IMR-90 (cell line): ENCODE measurements at regions not wholly inside any gene's neighbourhood (a gene's known extent, or its start where the extent isn't known, plus 50 kb on each side); places are given as distances from the start of the nearest gene placed in this dataset.

ENCODE experiments used
- ATAC-seq: fragments of 200-7000 bp; cut with Tn5 transposase; 2 replicates; pipeline ENCODE4 v1.9.1; 2020; ENCODE audit warnings: low read depth, mild to moderate bottlenecking, moderate library complexity
- BruUV-seq: library from RNA; stranded (reverse); fragments of 400-500 nt; replicated peaks from 2 replicates; lab custom pipeline; 2021; lab: Mats Ljungman, UMichigan
- CTCF ChIA-PET: fragments of 300-600 bp; formaldehyde crosslinking; extraction: SDS; loops from one replicate; lab custom pipeline; 2021; ENCODE audit warnings: antibody characterized with exemption; lab: Yijun Ruan, JAX
- POLR2A ChIA-PET: fragments of 300-600 bp; sonication (Branson Sonifier 250); formaldehyde crosslinking; loops from one replicate; lab custom pipeline; 2022; ENCODE audit warnings: antibody characterized with exemption; ENCODE audit not compliant: unreplicated experiment; lab: Charles Lee
- DNase-seq: peaks from one replicate; pipeline ENCODE4 v3.0.0; 2013
- H2AFZ ChIP-seq: replicated peaks from 2 replicates; pipeline ENCODE3; 2013; ENCODE audit warnings: low read length, mild to moderate bottlenecking; ENCODE audit not compliant: poor library complexity
- H2AK5ac ChIP-seq: 2 replicates; pipeline ENCODE4 v1.6.1; 2013; ENCODE audit warnings: low read depth, low read length, inconsistent platforms
- H2AK9ac ChIP-seq: replicated peaks from 2 replicates; pipeline ENCODE3; 2013; ENCODE audit warnings: mild to moderate bottlenecking, low read depth, low read length, moderate library complexity; ENCODE audit not compliant: poor library complexity
- H2BK120ac ChIP-seq: 2 replicates; pipeline ENCODE4 v1.6.1; 2013; ENCODE audit warnings: low read depth, low read length, inconsistent platforms
- H2BK15ac ChIP-seq: 3 replicates; pipeline ENCODE4 v1.6.1; 2013; ENCODE audit warnings: low read depth, low read length, inconsistent platforms
- H2BK20ac ChIP-seq: 2 replicates; pipeline ENCODE4 v1.6.1; 2013; ENCODE audit warnings: low read depth, mild to moderate bottlenecking, inconsistent platforms, low read length, moderate library complexity
- H2BK5ac ChIP-seq: 2 replicates; pipeline ENCODE4 v1.6.1; 2013; ENCODE audit warnings: mild to moderate bottlenecking, low read depth, low read length, inconsistent platforms; ENCODE audit not compliant: poor library complexity, severe bottlenecking
- H3K14ac ChIP-seq: replicated peaks from 2 replicates; pipeline ENCODE4 v1.6.1; 2013; ENCODE audit warnings: low read depth, low read length, inconsistent platforms
- H3K18ac ChIP-seq: 2 replicates; pipeline ENCODE4 v1.6.1; 2013; ENCODE audit warnings: low read depth, low read length, control low read depth
- H3K23ac ChIP-seq: 2 replicates; pipeline ENCODE4 v1.6.1; 2013; ENCODE audit warnings: low read depth, low read length, inconsistent platforms
- H3K27ac ChIP-seq: 2 replicates; pipeline ENCODE4 v1.5.1; 2013; ENCODE audit warnings: mild to moderate bottlenecking, control low read depth, low read length; ENCODE audit not compliant: insufficient read depth
- H3K27me3 ChIP-seq: 2 replicates; pipeline ENCODE4 v1.6.1; 2013; ENCODE audit warnings: low read length; ENCODE audit not compliant: control insufficient read depth, insufficient read depth
- H3K36me3 ChIP-seq: 2 replicates; pipeline ENCODE4 v1.6.1; 2013; ENCODE audit warnings: low read length, mixed read lengths; ENCODE audit not compliant: control insufficient read depth, insufficient read depth
- H3K4ac ChIP-seq: 2 replicates; pipeline ENCODE4 v1.6.1; 2013; ENCODE audit warnings: low read depth, low read length, inconsistent platforms
- H3K4me1 ChIP-seq: 2 replicates; pipeline ENCODE4 v1.6.1; 2013; ENCODE audit warnings: low read length, mixed read lengths; ENCODE audit not compliant: control insufficient read depth, insufficient read depth
- H3K4me2 ChIP-seq: 2 replicates; pipeline ENCODE4 v1.6.1; 2013; ENCODE audit warnings: low read depth, mild to moderate bottlenecking, control low read depth, low read length, moderate library complexity
- H3K4me3 ChIP-seq: 2 replicates; pipeline ENCODE4 v1.5.1; 2013; ENCODE audit warnings: low read depth, mild to moderate bottlenecking, control low read depth, low read length, moderate library complexity; ENCODE audit not compliant: insufficient read depth
- H3K56ac ChIP-seq: 2 replicates; pipeline ENCODE4 v1.6.1; 2013; ENCODE audit warnings: low read length, inconsistent platforms; ENCODE audit not compliant: insufficient read depth; ENCODE audit errors: extremely low read depth
- H3K79me1 ChIP-seq, 2 experiments: 2 replicates each; pipeline ENCODE4 v1.6.1; 2013; ENCODE audit warnings: low read length in 2 of 2, inconsistent platforms in 1 of 2, low read depth in 1 of 2
- H3K9ac ChIP-seq: 2 replicates; pipeline ENCODE4 v1.6.1; 2013; ENCODE audit warnings: low read depth, low read length, control low read depth
- H3K9me1 ChIP-seq: 2 replicates; pipeline ENCODE4 v1.6.1; 2013; ENCODE audit warnings: low read length, inconsistent platforms; ENCODE audit not compliant: insufficient read depth
- H3K9me3 ChIP-seq: 2 replicates; pipeline ENCODE4 v1.6.1; 2013; ENCODE audit warnings: low read length; ENCODE audit not compliant: control insufficient read depth, insufficient read depth
- H4K20me1 ChIP-seq: 2 replicates; pipeline ENCODE4 v1.6.1; 2013; ENCODE audit warnings: low read length, inconsistent platforms; ENCODE audit not compliant: insufficient read depth
- H4K5ac ChIP-seq: 2 replicates; pipeline ENCODE4 v1.6.1; 2013; ENCODE audit warnings: mild to moderate bottlenecking, low read depth, low read length, control low read depth
- H4K8ac ChIP-seq, 2 experiments: 2 replicates each; pipeline ENCODE4 v1.6.1; 2013; ENCODE audit warnings: low read depth in 2 of 2, low read length in 2 of 2, control low read depth in 1 of 2, inconsistent platforms in 1 of 2
- H4K91ac ChIP-seq: 2 replicates; pipeline ENCODE4 v1.6.1; 2013; ENCODE audit warnings: low read depth, low read length, inconsistent platforms; ENCODE audit not compliant: insufficient read depth
- CEBPB ChIP-seq: IDR thresholded peaks from 2 replicates; pipeline ENCODE4 v1.6.1; 2012; ENCODE audit warnings: low read depth, low read length, improper control_type of control experiment
- CHD1 ChIP-seq: IDR thresholded peaks from 2 replicates; pipeline ENCODE4 v1.6.1; 2012; ENCODE audit warnings: low read depth, low read length, improper control_type of control experiment
- ELK1 ChIP-seq: fragments of 150-350 bp; IDR thresholded peaks from 2 replicates; pipeline ENCODE4 v1.6.1; 2016; ENCODE audit warnings: low read depth, mild to moderate bottlenecking, low read length, moderate library complexity, borderline replicate concordance
- FOS ChIP-seq: fragments of 150-350 bp; IDR thresholded peaks from 2 replicates; pipeline ENCODE4 v1.6.1; 2016; ENCODE audit warnings: low read depth, low read length
- MAFK ChIP-seq: IDR thresholded peaks from 2 replicates; pipeline ENCODE4 v1.6.1; 2012; ENCODE audit warnings: low read depth, low read length, improper control_type of control experiment
- MXI1 ChIP-seq: IDR thresholded peaks from 2 replicates; pipeline ENCODE4 v1.6.1; 2012; ENCODE audit warnings: low read depth, mild to moderate bottlenecking, low read length, moderate library complexity, borderline replicate concordance
- NFE2L2 ChIP-seq: fragments of 150-350 bp; IDR thresholded peaks from 2 replicates; pipeline ENCODE4 v1.6.1; 2016; ENCODE audit warnings: low read depth, mild to moderate bottlenecking, low read length
- RCOR1 ChIP-seq: IDR thresholded peaks from 2 replicates; pipeline ENCODE4 v1.6.1; 2012; ENCODE audit warnings: mild to moderate bottlenecking, low read length, improper control_type of control experiment; ENCODE audit not compliant: insufficient replicate concordance
- USF2 ChIP-seq: fragments of 150-350 bp; IDR thresholded peaks from 2 replicates; pipeline ENCODE4 v1.6.1; 2017; ENCODE audit warnings: mild to moderate bottlenecking, antibody characterized with exemption, low read length, low read depth
- WGBS, 2 experiments: methylation state at CpG; one replicate each; pipeline versions ENCODE4 v1.1.5 to v1.1.7; 2013; ENCODE audit warnings: missing lambda C conversion rate in 2 of 2; ENCODE audit not compliant: insufficient read length in 1 of 2; ENCODE audit errors: extremely low coverage in 2 of 2; 5-methylcytosine and 5-hydroxymethylcytosine counted together
- dilution Hi-C: fragments of 300-500 bp; cut with HindIII; formaldehyde crosslinking; loops from one replicate; pipeline ENCODE4 v1.14.3; 2018; ENCODE audit warnings: low sequenced_read_pairs; ENCODE audit not compliant: unreplicated experiment
- in situ Hi-C: fragments of 300-500 bp; cut with MboI; formaldehyde crosslinking; loops from 3 replicates; pipeline ENCODE4 v1.14.3; 2019; ENCODE audit warnings: low sequenced_read_pairs, inconsistent platforms, mixed read lengths
- intact Hi-C: fragments of 100-400 bp; cut with micrococcal nuclease; formaldehyde crosslinking; loops from 2 replicates; pipeline ENCODE4 v1.10.0; 2022

GRCh38 chr13:29994911-29995595 lies 144.6 kb upstream of the UBL3 start (continued):
- TF ChIP-seq FOS: no peak

GRCh38 chr13:29993716-29994488 lies 143.5 kb upstream of the UBL3 start:
- H3K4me3 ChIP-seq: no peak overlapping the region
- ChIA-PET CTCF (interaction anchor here (1.0 to 1.5 kb wide), 2 partner anchors 70 kb away, joined by 3 to 5 read pairs; no protein-coding TSS in a partner anchor), POLR2A (interaction anchor here (0.5 to 0.6 kb wide), 2 partner anchors 18 to 25 kb away, joined by 3 to 4 read pairs; no protein-coding TSS in a partner anchor)
- H3K18ac ChIP-seq: peak overlapping the region; percentile 86; the same call in 1 of the 2 replicates
- peak overlapping the region; percentile 94 for H2BK120ac ChIP-seq
- BruUV-seq: no TSS peak
- H3K4me2 ChIP-seq: peak overlapping the region; percentile 38; the same call in 1 of the 2 replicates
- peak overlapping the region; percentile 58; the same call in 1 of the 2 replicates for H4K5ac ChIP-seq
- H3K27me3 ChIP-seq: no peaks in the 10 kb centered on the region
- no peak overlapping the region; the same call in 1 of the 2 replicates for H3K27ac ChIP-seq
- H2BK20ac ChIP-seq: peak overlapping the region; percentile 81
- peak overlapping the region; percentile 69; the same call in 1 of the 2 replicates for H3K23ac ChIP-seq
- peaks cover 15% of the 10 kb centered on the region for H3K4me1 ChIP-seq
- H3K9ac ChIP-seq: no peak overlapping the region
- H3K4ac ChIP-seq: peak overlapping the region; percentile 84
- in situ Hi-C loops (no loop called here), intact Hi-C loops (no loop called here), dilution Hi-C loops (no loop called here)
- H2AK9ac ChIP-seq: peak overlapping the region; percentile 84
- DNase-seq (peak; percentile 90), ATAC-seq (peak; percentile 84)
- peak overlapping the region; percentile 89 for H2AK5ac ChIP-seq
- 0 out of 4 replicates have a peak, but pooled peaks cover 0 to 4% of the 10 kb centered on the region in 2 experiments for H3K79me1 ChIP-seq
- peak overlapping the region; percentile 63; the same call in 1 of the 2 replicates for H3K56ac ChIP-seq
- H2BK5ac ChIP-seq: peak overlapping the region; percentile 85
- H3K9me1 ChIP-seq: peaks cover 15% of the 10 kb centered on the region
- peak overlapping the region; percentile 68; the same call in 1 of the 3 replicates for H2BK15ac ChIP-seq
- H3K36me3 ChIP-seq: no peaks in the 10 kb centered on the region
- H3K9me3 ChIP-seq: no peaks in the 10 kb centered on the region
- H2AFZ ChIP-seq: peak overlapping the region; percentile 29
- H4K20me1 ChIP-seq: no peaks in the 10 kb centered on the region
- WGBS, 2 experiments: 48% methylated on average over 5 of the region's 12 CpGs; no CpG with 5 or more reads in 1 of the 2 experiments
- H3K14ac ChIP-seq: peak overlapping the region; percentile 82
- peak overlapping the region; percentile 22 to 83; a peak in 1 of 4 replicates for H4K8ac ChIP-seq
- H4K91ac ChIP-seq: peak overlapping the region; percentile 65
- TF ChIP-seq RCOR1 (peak; percentile 33), CHD1 (no peak), USF2 (no peak), NFE2L2 (no peak), MXI1 (no peak), MAFK (no peak), FOS (peak; percentile 45; the same call in 1 of the 2 replicates), CEBPB (peak; percentile 82), ELK1 (no peak)
